ENCODE measurements at regions not wholly inside any gene's neighbourhood (a gene's known extent, or its start where the extent isn't known, plus 50 kb on each side); places are given as distances from the start of the nearest gene placed in this dataset.

DNA sequence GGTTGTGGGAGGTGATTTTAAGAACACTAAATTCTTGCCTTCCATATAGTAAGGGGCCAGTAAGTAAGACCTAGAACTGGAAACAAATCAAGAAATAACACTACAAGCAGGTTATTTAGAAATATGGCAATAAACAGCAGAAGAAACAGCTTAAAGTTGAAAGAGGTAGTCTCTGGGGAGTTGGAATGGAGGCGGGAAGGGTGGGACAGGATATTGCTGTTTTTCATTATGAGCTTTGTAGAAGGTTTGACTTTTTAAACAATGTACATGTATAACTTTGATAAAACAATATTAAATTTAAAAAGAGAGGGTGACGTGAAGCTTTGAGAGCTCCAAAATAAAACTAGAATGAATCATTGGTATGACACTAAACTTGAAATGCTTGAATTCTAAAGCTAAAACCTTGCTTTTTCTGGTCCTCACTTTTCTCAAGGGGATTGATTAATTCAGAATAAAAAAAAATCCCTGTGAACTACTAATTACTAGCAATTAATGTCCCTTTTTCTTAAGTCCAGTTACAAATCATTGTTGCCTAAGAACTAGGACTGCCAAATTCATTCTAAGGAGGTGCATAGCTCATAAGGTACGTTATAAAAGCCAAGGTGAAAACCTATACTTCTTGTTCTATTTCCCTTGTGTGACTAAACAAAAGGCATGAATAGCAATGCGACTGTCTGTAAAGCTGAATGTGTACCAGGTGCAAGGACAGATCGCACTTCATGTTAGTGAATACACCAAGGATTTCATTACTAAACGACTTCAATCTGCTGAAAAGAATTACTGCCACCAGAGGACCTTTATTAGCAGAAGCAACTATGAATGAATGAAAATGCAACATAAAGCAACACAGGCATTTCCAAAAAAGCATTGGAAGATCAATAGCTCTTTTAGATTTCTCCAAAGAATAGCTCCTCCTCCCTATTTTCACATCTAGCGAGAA, 177.5 kb downstream of the RBM43 start:
- Histone ChIP-seq H3K4me3 (no peak overlapping the region), H3K27ac (no peak overlapping the region), H3K4me1 (no peaks in the 10 kb centered on the region), H3K9me3 (no peaks in the 10 kb centered on the region), H3K27me3 (no peaks in the 10 kb centered on the region), H3K36me3 (ENCODE audit: low read depth, missing control alignments) (no peaks in the 10 kb centered on the region)
- no peak for DNase-seq
- WGBS, 2 donors = 61 to 83% methylated on average over 7 of the region's 7 CpGs
- intact Hi-C loops (cut with DNase I; ENCODE audit: low total_unique reads) = no loop called here
- TF ChIP-seq POLR2A (IDR thresholded peaks at IDR 0.05) = no peak
- TF ChIP-seq, protein P1, sequence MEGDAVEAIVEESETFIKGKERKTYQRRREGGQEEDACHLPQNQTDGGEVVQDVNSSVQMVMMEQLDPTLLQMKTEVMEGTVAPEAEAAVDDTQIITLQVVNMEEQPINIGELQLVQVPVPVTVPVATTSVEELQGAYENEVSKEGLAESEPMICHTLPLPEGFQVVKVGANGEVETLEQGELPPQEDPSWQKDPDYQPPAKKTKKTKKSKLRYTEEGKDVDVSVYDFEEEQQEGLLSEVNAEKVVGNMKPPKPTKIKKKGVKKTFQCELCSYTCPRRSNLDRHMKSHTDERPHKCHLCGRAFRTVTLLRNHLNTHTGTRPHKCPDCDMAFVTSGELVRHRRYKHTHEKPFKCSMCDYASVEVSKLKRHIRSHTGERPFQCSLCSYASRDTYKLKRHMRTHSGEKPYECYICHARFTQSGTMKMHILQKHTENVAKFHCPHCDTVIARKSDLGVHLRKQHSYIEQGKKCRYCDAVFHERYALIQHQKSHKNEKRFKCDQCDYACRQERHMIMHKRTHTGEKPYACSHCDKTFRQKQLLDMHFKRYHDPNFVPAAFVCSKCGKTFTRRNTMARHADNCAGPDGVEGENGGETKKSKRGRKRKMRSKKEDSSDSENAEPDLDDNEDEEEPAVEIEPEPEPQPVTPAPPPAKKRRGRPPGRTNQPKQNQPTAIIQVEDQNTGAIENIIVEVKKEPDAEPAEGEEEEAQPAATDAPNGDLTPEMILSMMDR (IDR thresholded peaks at IDR 0.05) = no peak

DNA sequence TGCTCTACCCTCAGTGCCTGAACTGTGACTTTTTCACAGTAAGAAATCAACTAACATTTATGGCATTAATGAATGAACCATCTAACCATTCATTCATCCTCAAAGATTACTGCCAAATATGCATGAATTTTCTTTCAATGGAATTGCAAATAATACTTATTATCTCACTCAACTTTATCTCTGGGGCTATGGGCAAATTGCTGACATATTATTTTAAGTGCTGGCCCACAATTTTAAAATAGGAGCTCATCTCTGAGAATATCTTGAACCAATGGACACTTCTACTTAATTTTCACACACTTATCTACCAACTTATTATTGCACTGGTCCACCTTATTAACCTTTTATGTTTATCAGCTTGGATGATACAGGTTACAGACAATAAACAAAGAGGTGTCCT, 182.8 kb downstream of the RBM43 start:
- intact Hi-C loops (cut with DNase I; ENCODE audit: low total_unique reads) = no loop called here
- TF ChIP-seq POLR2A (IDR thresholded peaks at IDR 0.05) = no peak
- TF ChIP-seq, protein P1 (IDR thresholded peaks at IDR 0.05) = no peak
- Histone ChIP-seq H3K36me3 (ENCODE audit: low read depth, missing control alignments) (no peaks in the 10 kb centered on the region), H3K4me1 (no peaks in the 10 kb centered on the region), H3K27me3 (no peaks in the 10 kb centered on the region), H3K9me3 (no peaks in the 10 kb centered on the region), H3K27ac (no peak overlapping the region), H3K4me3 (no peak overlapping the region)
- no peak for DNase-seq

DNA sequence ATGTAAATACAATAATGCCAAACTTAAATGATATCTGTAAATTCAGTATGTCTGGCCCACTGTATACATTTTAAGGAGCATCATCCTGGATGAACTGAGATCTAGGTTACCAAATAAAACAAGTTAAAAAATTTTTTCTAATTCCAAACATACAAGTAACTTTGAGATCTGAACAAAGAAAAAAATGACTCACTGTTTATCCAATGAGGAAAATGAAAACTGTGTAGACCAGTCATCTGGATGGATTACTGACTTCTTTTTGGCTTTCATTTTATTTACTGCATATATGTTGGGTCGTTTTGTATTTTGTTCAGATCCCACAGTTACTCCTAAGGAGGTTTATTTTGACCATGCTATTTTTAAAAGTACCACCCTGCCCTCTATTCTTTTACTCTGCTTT, 189.8 kb downstream of the RBM43 start:
- DNase-seq = no peak
- TF ChIP-seq POLR2A (IDR thresholded peaks at IDR 0.05) = no peak
- TF ChIP-seq, protein P1 (IDR thresholded peaks at IDR 0.05) = no peak
- no peaks in the 10 kb centered on the region for H3K36me3 ChIP-seq (ENCODE audit: low read depth, missing control alignments)
- H3K4me1 ChIP-seq = no peaks in the 10 kb centered on the region
- no peaks in the 10 kb centered on the region for H3K27me3 ChIP-seq
- 85 to 89% methylated on average over 1 of the region's 1 CpG for WGBS, 2 donors
- intact Hi-C loops (cut with DNase I; ENCODE audit: low total_unique reads) = no loop called here
- H3K4me3 ChIP-seq = no peak overlapping the region
- no peaks in the 10 kb centered on the region for H3K9me3 ChIP-seq
- H3K27ac ChIP-seq = no peak overlapping the region

DNA sequence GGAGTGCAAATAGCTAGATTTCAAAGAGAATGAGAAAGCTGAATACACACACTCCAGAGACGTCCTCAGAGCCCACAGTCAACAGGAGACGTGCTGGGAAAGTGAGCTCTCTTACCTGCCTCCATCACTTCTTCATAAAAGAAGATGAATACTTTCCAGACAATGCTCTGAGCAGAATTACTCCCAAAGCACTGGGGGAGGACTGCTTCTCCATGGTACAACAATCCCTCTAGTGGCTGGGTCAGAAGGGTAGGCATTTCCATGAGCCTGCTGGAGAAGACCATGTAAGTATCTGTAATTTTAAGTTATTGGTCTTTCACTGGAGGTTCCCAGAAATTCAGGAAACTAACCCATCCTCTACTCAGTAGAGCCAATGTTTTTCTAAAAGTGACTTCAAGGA, 190.3 kb downstream of the RBM43 start:
- TF ChIP-seq POLR2A (IDR thresholded peaks at IDR 0.05) = no peak
- TF ChIP-seq, protein P1 (IDR thresholded peaks at IDR 0.05) = peak in 1 of 3 experiments; percentile 20
- H3K36me3 ChIP-seq (ENCODE audit: low read depth, missing control alignments) = no peaks in the 10 kb centered on the region
- H3K27ac ChIP-seq = no peak overlapping the region
- no peak overlapping the region for H3K4me3 ChIP-seq
- no peaks in the 10 kb centered on the region for H3K9me3 ChIP-seq
- intact Hi-C loops (cut with DNase I; ENCODE audit: low total_unique reads) = no loop called here
- DNase-seq = peak; percentile 46
- no peaks in the 10 kb centered on the region for H3K27me3 ChIP-seq
- 64 to 72% methylated on average over 2 of the region's 2 CpGs for WGBS, 2 donors
- H3K4me1 ChIP-seq = no peaks in the 10 kb centered on the region

DNA sequence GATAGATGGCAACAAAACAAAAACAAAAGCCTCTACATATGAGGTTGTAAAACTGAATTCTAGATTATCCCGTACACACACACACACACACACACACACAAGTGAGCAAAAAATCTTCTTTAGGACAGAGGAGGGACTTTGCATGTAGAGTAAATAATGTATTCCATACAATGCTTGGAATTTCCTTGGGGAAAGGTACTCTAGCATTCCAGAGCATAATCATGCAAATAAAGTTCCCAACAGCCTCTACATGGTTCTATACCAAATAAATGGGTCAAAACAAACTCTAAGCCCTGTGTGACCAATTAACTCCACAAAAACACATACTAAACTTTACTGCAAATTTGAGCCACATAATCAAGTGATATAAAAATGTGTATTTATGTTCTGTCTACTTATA, 191.4 kb downstream of the RBM43 start:
- Histone ChIP-seq H3K4me1 (no peaks in the 10 kb centered on the region), H3K27me3 (no peaks in the 10 kb centered on the region), H3K9me3 (no peaks in the 10 kb centered on the region), H3K36me3 (ENCODE audit: low read depth, missing control alignments) (no peaks in the 10 kb centered on the region), H3K4me3 (no peak overlapping the region), H3K27ac (no peak overlapping the region)
- DNase-seq = no peak
- WGBS, 2 donors = 72% methylated on average over 1 of the region's 1 CpG
- intact Hi-C loops (cut with DNase I; ENCODE audit: low total_unique reads) = no loop called here
- TF ChIP-seq, protein P1 (IDR thresholded peaks at IDR 0.05) = no peak
- no peak for TF ChIP-seq POLR2A (IDR thresholded peaks at IDR 0.05)

Measured in testis (tissue), 2 donors.